ENCODE measurements at regions not wholly inside any gene's neighbourhood (a gene's known extent, or its start where the extent isn't known, plus 50 kb on each side); places are given as distances from the start of the nearest gene placed in this dataset.
A peak's percentile ranks its signal among the peaks of the same experiment; 100 is the strongest.

DNA sequence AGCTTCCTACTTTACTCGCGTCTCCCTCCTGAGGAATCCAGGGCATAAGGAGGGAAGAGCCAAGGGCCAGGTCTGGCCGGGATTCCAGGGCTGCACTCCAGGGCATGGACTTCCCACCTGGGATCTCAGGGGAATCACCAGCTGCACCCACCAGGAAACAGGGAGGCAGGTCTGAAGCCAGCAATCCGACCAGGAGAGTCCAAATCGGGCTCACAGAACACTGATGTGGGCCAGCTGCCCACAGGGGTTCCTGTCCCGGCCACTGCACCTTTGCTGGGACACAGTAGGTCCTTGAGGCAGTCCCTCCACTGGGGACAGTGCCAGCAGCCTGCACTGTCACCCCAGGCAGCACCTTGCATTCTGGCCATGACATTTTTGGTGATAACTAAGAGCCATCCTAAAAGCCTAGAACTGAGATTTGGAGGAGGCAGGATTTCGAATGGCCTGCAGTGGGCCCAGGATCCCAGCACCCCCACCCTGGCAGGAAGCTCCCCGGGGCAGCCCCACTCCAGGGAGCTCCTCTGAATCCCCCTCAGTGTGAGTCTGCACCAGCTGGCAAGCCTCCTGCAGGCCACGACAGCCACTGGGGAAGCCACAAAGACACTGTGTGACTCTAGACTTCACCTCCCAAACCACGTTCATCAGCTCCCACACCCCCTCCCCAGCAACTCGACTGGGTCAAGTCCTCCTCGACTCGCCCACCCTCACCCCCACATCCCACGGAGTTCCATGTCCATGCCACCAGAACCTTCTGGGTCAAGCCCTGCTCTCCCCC, 71.5 kb upstream of the PPP2R2D start:
- no peaks in the 10 kb centered on the region for H3K4me1 ChIP-seq
- no peak for DNase-seq
- no peaks in the 10 kb centered on the region for H3K27me3 ChIP-seq
- H3K36me3 ChIP-seq = no peaks in the 10 kb centered on the region
- no peaks in the 10 kb centered on the region for H3K9me3 ChIP-seq
- TF ChIP-seq, protein P1, sequence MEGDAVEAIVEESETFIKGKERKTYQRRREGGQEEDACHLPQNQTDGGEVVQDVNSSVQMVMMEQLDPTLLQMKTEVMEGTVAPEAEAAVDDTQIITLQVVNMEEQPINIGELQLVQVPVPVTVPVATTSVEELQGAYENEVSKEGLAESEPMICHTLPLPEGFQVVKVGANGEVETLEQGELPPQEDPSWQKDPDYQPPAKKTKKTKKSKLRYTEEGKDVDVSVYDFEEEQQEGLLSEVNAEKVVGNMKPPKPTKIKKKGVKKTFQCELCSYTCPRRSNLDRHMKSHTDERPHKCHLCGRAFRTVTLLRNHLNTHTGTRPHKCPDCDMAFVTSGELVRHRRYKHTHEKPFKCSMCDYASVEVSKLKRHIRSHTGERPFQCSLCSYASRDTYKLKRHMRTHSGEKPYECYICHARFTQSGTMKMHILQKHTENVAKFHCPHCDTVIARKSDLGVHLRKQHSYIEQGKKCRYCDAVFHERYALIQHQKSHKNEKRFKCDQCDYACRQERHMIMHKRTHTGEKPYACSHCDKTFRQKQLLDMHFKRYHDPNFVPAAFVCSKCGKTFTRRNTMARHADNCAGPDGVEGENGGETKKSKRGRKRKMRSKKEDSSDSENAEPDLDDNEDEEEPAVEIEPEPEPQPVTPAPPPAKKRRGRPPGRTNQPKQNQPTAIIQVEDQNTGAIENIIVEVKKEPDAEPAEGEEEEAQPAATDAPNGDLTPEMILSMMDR (IDR thresholded peaks at IDR 0.05; ENCODE audit: low read depth, low read length) = no peak
- H3K4me3 ChIP-seq (ENCODE audit: low read depth, low read length) = no peak overlapping the region

DNA sequence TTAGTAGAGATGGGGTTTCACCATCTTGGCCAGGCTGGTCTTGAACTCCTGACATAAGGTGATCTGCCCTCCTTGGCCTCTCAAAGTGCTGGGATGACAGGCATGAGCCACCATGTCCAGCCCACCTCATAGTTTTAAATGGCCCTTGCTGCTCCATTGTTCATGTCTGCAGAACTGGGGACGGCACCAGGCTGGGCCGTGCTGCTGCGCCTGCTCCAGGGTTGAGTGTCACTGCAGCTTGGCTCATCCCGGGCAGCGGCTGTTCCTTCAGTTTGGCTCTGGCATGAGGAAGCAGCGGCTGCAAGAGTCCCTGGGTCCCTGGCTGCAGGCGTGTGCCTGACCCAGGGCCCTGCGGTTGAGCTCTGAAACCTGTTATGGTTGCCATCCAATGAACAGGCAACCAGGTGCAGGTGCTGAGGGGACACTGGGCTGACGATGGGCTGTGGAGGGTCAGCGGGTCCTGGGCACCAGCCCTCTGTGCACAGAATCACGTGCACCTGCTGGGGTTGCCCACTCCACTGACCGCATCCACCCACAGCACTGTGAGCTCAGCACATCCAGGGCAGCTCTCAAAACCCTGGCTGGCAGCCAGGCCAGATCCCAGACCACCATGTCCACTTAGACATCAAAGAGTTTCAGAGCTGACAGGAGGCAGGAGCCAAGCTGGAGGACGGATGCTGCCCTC, 70.2 kb upstream of the PPP2R2D start:
- Histone ChIP-seq H3K9me3 (no peaks in the 10 kb centered on the region), H3K27me3 (no peaks in the 10 kb centered on the region), H3K4me3 (ENCODE audit: low read depth, low read length) (no peak overlapping the region), H3K36me3 (no peaks in the 10 kb centered on the region), H3K4me1 (no peaks in the 10 kb centered on the region)
- TF ChIP-seq, protein P1 (IDR thresholded peaks at IDR 0.05; ENCODE audit: low read depth, low read length) = no peak
- peak; percentile 2 for DNase-seq

DNA sequence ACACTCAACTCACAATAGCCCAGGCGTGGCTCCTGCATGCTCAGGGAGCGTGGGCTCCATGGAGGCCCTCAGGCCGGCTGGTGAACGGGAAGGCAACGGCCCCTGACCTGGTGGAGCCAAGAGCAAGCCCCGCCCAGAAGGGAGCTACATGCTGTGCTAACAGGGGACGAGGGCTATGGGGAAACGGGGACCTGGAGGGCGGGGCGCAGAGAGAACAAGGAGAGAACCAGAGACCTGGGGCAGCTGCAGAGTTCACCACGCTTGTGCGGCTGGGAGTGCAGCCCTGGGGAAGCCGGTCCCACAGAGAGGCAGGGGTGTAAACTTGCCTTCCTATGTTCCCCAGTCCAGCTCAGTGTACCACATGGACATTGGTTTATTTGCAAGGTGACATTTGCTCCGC, 69.2 kb upstream of the PPP2R2D start:
- TF ChIP-seq, protein P1 (IDR thresholded peaks at IDR 0.05; ENCODE audit: low read depth, low read length) = no peak
- no peak overlapping the region for H3K4me3 ChIP-seq (ENCODE audit: low read depth, low read length)
- H3K4me1 ChIP-seq = no peaks in the 10 kb centered on the region
- H3K9me3 ChIP-seq = no peaks in the 10 kb centered on the region
- H3K36me3 ChIP-seq = no peaks in the 10 kb centered on the region
- peak; percentile 1 for DNase-seq
- no peaks in the 10 kb centered on the region for H3K27me3 ChIP-seq

DNA sequence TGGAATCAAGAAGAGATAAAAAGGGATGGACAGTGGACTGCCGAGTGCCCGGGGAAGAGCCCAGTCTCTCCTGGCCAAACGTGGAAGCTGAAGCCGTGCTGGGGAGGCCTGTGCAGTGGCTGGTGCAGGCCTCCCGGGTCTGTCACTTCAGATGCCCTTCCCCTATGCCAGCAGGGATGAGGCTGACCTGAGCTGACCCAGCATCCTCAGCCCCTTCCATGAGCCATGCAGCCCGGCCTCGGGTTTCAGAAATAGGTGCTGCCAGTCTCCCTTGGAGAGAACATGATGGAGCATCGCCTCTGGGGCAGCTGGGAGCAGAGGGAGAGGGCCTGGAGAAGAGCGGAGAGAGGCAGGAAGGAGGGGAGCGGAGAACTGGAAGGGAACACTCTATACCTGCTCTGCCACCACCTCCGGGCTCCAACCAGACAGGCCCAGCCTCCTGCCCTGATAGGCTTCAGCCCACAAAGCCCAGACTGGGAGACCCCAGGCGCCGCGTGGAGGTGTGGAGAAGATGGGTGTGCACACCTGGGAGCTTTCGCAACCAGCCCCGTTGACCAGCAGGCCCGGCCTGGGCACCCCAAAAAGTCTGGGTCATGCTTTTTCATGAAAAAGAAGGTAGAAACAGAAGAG, 68.6 kb upstream of the PPP2R2D start:
- no peak overlapping the region for H3K4me3 ChIP-seq (ENCODE audit: low read depth, low read length)
- no peaks in the 10 kb centered on the region for H3K27me3 ChIP-seq
- H3K4me1 ChIP-seq = no peaks in the 10 kb centered on the region
- TF ChIP-seq, protein P1 (IDR thresholded peaks at IDR 0.05; ENCODE audit: low read depth, low read length) = no peak
- H3K9me3 ChIP-seq = no peaks in the 10 kb centered on the region
- no peaks in the 10 kb centered on the region for H3K36me3 ChIP-seq
- DNase-seq = peak; percentile 1

DNA sequence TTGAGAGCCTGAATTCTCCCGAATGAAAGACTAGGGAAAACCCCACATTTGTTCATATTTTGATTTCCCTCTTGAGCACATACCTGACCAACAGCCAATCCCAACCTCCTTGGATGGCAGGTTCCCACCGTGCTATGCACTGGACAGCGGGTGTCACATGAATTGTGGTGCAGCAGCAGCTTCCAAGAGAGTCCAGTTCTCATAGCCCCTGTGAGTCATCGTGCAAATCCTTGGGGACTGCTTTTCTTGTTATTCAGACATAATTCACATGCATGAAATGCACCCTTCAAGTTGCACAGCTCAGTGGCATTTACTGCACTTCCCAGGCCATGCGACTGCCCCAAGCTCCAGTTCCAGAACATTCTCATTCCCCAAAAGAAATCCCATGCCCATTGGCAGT, 67.8 kb upstream of the PPP2R2D start:
- H3K4me3 ChIP-seq (ENCODE audit: low read depth, low read length) = no peak overlapping the region
- no peaks in the 10 kb centered on the region for H3K36me3 ChIP-seq
- no peaks in the 10 kb centered on the region for H3K4me1 ChIP-seq
- H3K9me3 ChIP-seq = no peaks in the 10 kb centered on the region
- DNase-seq = no peak
- TF ChIP-seq, protein P1 (IDR thresholded peaks at IDR 0.05; ENCODE audit: low read depth, low read length) = no peak
- H3K27me3 ChIP-seq = no peaks in the 10 kb centered on the region

Data from BE2C (cell line).